ENCODE measurements at regions not wholly inside any gene's neighbourhood (a gene's known extent, or its start where the extent isn't known, plus 50 kb on each side); places are given as distances from the start of the nearest gene placed in this dataset.
"Not testable (repeated sequence)": the region's sequence is repeated elsewhere in the genome, so short reads cannot be mapped to it uniquely, and the experiment has no call there.

- ATAC-seq, result no peak
- no peak overlapping the region for H3K4me3 ChIP-seq (ENCODE audit: low read depth in 2 of 2, low read length in 2 of 2)
- CTCF ChIA-PET, result no interaction called here
These were observed 1668.0 kb upstream of the C9orf72 start for GRCh38 chr9:29241320-29241719.

GRCh38 chr9:29245351-29245750, 1672.1 kb upstream of the C9orf72 start:
- Histone ChIP-seq H3K4me1 (ENCODE audit: control insufficient read depth, insufficient read depth, low read length) (no peaks in the 10 kb centered on the region), H3K4me3 (ENCODE audit: low read depth in 2 of 2, low read length in 2 of 2) (no peak overlapping the region), H3K27me3 (ENCODE audit: control insufficient read depth, insufficient read depth, low read length) (no peaks in the 10 kb centered on the region), H3K27ac (ENCODE audit: low read length) (no peak overlapping the region), H3K9me3 (ENCODE audit: control insufficient read depth, insufficient read depth, low read depth, low read length) (no peaks in the 10 kb centered on the region), H3K36me3 (ENCODE audit: control insufficient read depth, insufficient read depth, low read length) (no peaks in the 10 kb centered on the region)
- intact Hi-C loops (cut with micrococcal nuclease; ENCODE audit: unreplicated experiment), result no loop called here
- no TSS peak for BruUV-seq (replicated peaks)
- no peak for ATAC-seq
- ChIA-PET CTCF (no interaction called here), POLR2A (no interaction called here)
- DNase-seq (ENCODE audit: low read depth, low spot score), result no peak
- no peak for TF ChIP-seq POLR2AphosphoS5 (IDR thresholded peaks at IDR 0.05; ENCODE audit: low read depth, low read length)
- in situ Hi-C loops (cut with HindIII; ENCODE audit: low pct_unique_long_range_greater_than_20kb, low sequenced_read_pairs), result no loop called here

More at GRCh38 chr9:29241320-29241719, 1668.0 kb upstream of the C9orf72 start:
- Histone ChIP-seq H3K27ac (ENCODE audit: low read length) (no peak overlapping the region), H3K27me3 (ENCODE audit: control insufficient read depth, insufficient read depth, low read length) (no peaks in the 10 kb centered on the region), H3K9me3 (ENCODE audit: control insufficient read depth, insufficient read depth, low read depth, low read length) (no peaks in the 10 kb centered on the region), H3K36me3 (ENCODE audit: control insufficient read depth, insufficient read depth, low read length) (no peaks in the 10 kb centered on the region), H3K4me1 (ENCODE audit: control insufficient read depth, insufficient read depth, low read length) (no peaks in the 10 kb centered on the region)
- in situ Hi-C loops (cut with HindIII; ENCODE audit: low pct_unique_long_range_greater_than_20kb, low sequenced_read_pairs), result no loop called here
- no peak for DNase-seq (ENCODE audit: low read depth, low spot score)
- TF ChIP-seq POLR2AphosphoS5 (IDR thresholded peaks at IDR 0.05; ENCODE audit: low read depth, low read length) (no peak), SIN3A (IDR thresholded peaks at IDR 0.05; ENCODE audit: borderline replicate concordance, insufficient read depth, low read depth, low read length) (no peak), REST (IDR thresholded peaks at IDR 0.05; ENCODE audit: insufficient read depth in 1 of 2, low read depth in 2 of 2, low read length in 1 of 2) (no peak), CTCF (IDR thresholded peaks at IDR 0.05) (no peak), TCF7L2 (IDR thresholded peaks at IDR 0.05; ENCODE audit: low read depth, low read length) (no peak)
- intact Hi-C loops (cut with micrococcal nuclease; ENCODE audit: unreplicated experiment), result no loop called here
- POLR2A ChIA-PET, result no interaction called here
- no TSS peak for BruUV-seq (replicated peaks)

GRCh38 chr9:29270400-29270799, 1697.1 kb upstream of the C9orf72 start:
- H3K36me3 ChIP-seq (ENCODE audit: control insufficient read depth, insufficient read depth, low read length); H3K27me3 ChIP-seq (ENCODE audit: control insufficient read depth, insufficient read depth, low read length); DNase-seq (ENCODE audit: low read depth, low spot score); H3K9me3 ChIP-seq (ENCODE audit: control insufficient read depth, insufficient read depth, low read depth, low read length); CTCF ChIA-PET; in situ Hi-C loops (cut with HindIII; ENCODE audit: low pct_unique_long_range_greater_than_20kb, low sequenced_read_pairs); BruUV-seq (replicated peaks); H3K4me1 ChIP-seq (ENCODE audit: control insufficient read depth, insufficient read depth, low read length); intact Hi-C loops (cut with micrococcal nuclease; ENCODE audit: unreplicated experiment); ATAC-seq; H3K27ac ChIP-seq (ENCODE audit: low read length); H3K4me3 ChIP-seq (ENCODE audit: low read depth in 2 of 2, low read length in 2 of 2); POLR2A ChIA-PET: not testable (repeated sequence)
